ENCODE measurements at regions not wholly inside any gene's neighbourhood (a gene's known extent, or its start where the extent isn't known, plus 50 kb on each side); places are given as distances from the start of the nearest gene placed in this dataset.

GRCh38 chr2:137729305-137729704, 235.0 kb upstream of the HNMT start:
- DNase-seq (no peak), ATAC-seq (no peak)
- ChIA-PET POLR2A (no interaction called here), CTCF (no interaction called here)
- Mint-ChIP-seq H3K4me1 (ENCODE audit: low read depth) (no peaks in the 10 kb centered on the region), H3K27ac (no peak overlapping the region), H3K36me3 (ENCODE audit: low read depth) (no peaks in the 10 kb centered on the region), H3K9me3 (ENCODE audit: insufficient read depth) (peaks cover 3% of the 10 kb centered on the region), H3K27me3 (ENCODE audit: low read depth) (no peaks in the 10 kb centered on the region), H3K4me3 (no peak overlapping the region)

- peaks cover 7% of the 10 kb centered on the region for H3K9me3 Mint-ChIP-seq (ENCODE audit: insufficient read depth)
- H3K27me3 Mint-ChIP-seq (ENCODE audit: low read depth), result no peaks in the 10 kb centered on the region
- ATAC-seq (no peak), DNase-seq (no peak)
- no peaks in the 10 kb centered on the region for H3K36me3 Mint-ChIP-seq (ENCODE audit: low read depth)
- ChIA-PET CTCF (no interaction called here), POLR2A (no interaction called here)
- no peak overlapping the region for H3K4me3 Mint-ChIP-seq
- H3K4me1 Mint-ChIP-seq (ENCODE audit: low read depth), result no peaks in the 10 kb centered on the region
- H3K27ac Mint-ChIP-seq, result no peak overlapping the region
These were observed 226.7 kb upstream of the HNMT start for GRCh38 chr2:137737559-137737958.

GRCh38 chr2:137741784-137742362, 222.4 kb upstream of the HNMT start:
- Mint-ChIP-seq H3K27me3 (ENCODE audit: low read depth) (no peaks in the 10 kb centered on the region), H3K9me3 (ENCODE audit: insufficient read depth) (peaks cover 7% of the 10 kb centered on the region), H3K4me1 (ENCODE audit: low read depth) (no peaks in the 10 kb centered on the region), H3K36me3 (ENCODE audit: low read depth) (no peaks in the 10 kb centered on the region), H3K27ac (no peak overlapping the region), H3K4me3 (no peak overlapping the region)
- DNase-seq (no peak), ATAC-seq (no peak)
- CTCF ChIA-PET, result no interaction called here
- POLR2A ChIA-PET, result no interaction called here

- no peaks in the 10 kb centered on the region for H3K4me1 Mint-ChIP-seq (ENCODE audit: low read depth)
- DNase-seq (no peak), ATAC-seq (no peak)
- H3K27me3 Mint-ChIP-seq (ENCODE audit: low read depth), result no peaks in the 10 kb centered on the region
- ChIA-PET CTCF (no interaction called here), POLR2A (no interaction called here)
- no peaks in the 10 kb centered on the region for H3K9me3 Mint-ChIP-seq (ENCODE audit: insufficient read depth)
- no peaks in the 10 kb centered on the region for H3K36me3 Mint-ChIP-seq (ENCODE audit: low read depth)
- H3K27ac Mint-ChIP-seq, result no peak overlapping the region
- H3K4me3 Mint-ChIP-seq, result no peak overlapping the region
These were observed 216.8 kb upstream of the HNMT start for GRCh38 chr2:137747509-137747908.

GRCh38 chr2:137748533-137748932, 215.7 kb upstream of the HNMT start:
- H3K36me3 Mint-ChIP-seq (ENCODE audit: low read depth), result no peaks in the 10 kb centered on the region
- no peak overlapping the region for H3K4me3 Mint-ChIP-seq
- no peaks in the 10 kb centered on the region for H3K9me3 Mint-ChIP-seq (ENCODE audit: insufficient read depth)
- H3K4me1 Mint-ChIP-seq (ENCODE audit: low read depth), result no peaks in the 10 kb centered on the region
- DNase-seq, result no peak
- POLR2A ChIA-PET, result no interaction called here
- CTCF ChIA-PET, result no interaction called here
- no peak overlapping the region for H3K27ac Mint-ChIP-seq
- H3K27me3 Mint-ChIP-seq (ENCODE audit: low read depth), result no peaks in the 10 kb centered on the region
- no peak for ATAC-seq

GRCh38 chr2:137764646-137765045, 199.6 kb upstream of the HNMT start:
- no peak for ATAC-seq
- Mint-ChIP-seq H3K4me3 (no peak overlapping the region), H3K27ac (no peak overlapping the region), H3K27me3 (ENCODE audit: low read depth) (no peaks in the 10 kb centered on the region), H3K9me3 (ENCODE audit: insufficient read depth) (no peaks in the 10 kb centered on the region), H3K4me1 (ENCODE audit: low read depth) (no peaks in the 10 kb centered on the region), H3K36me3 (ENCODE audit: low read depth) (no peaks in the 10 kb centered on the region)
- CTCF ChIA-PET, result no interaction called here
- POLR2A ChIA-PET, result no interaction called here
- DNase-seq, result no peak

- ChIA-PET POLR2A (no interaction called here), CTCF (no interaction called here)
- Mint-ChIP-seq H3K4me1 (ENCODE audit: low read depth) (no peaks in the 10 kb centered on the region), H3K27ac (no peak overlapping the region), H3K4me3 (no peak overlapping the region), H3K27me3 (ENCODE audit: low read depth) (no peaks in the 10 kb centered on the region), H3K9me3 (ENCODE audit: insufficient read depth) (no peaks in the 10 kb centered on the region), H3K36me3 (ENCODE audit: low read depth) (no peaks in the 10 kb centered on the region)
- no peak for ATAC-seq
- DNase-seq, result no peak
These were observed 194.9 kb upstream of the HNMT start for GRCh38 chr2:137769406-137769805.

- CTCF ChIA-PET, result no interaction called here
- POLR2A ChIA-PET, result no interaction called here
- no peak overlapping the region for H3K4me3 Mint-ChIP-seq
- H3K27ac Mint-ChIP-seq, result no peak overlapping the region
- ATAC-seq, result no peak
- H3K4me1 Mint-ChIP-seq (ENCODE audit: low read depth), result no peaks in the 10 kb centered on the region
- no peaks in the 10 kb centered on the region for H3K36me3 Mint-ChIP-seq (ENCODE audit: low read depth)
- DNase-seq, result no peak
- H3K9me3 Mint-ChIP-seq (ENCODE audit: insufficient read depth), result no peaks in the 10 kb centered on the region
- H3K27me3 Mint-ChIP-seq (ENCODE audit: low read depth), result no peaks in the 10 kb centered on the region
These were observed 194.1 kb upstream of the HNMT start for GRCh38 chr2:137770166-137770565.

GRCh38 chr2:137771064-137771463, 193.2 kb upstream of the HNMT start:
- Mint-ChIP-seq H3K27me3 (ENCODE audit: low read depth) (no peaks in the 10 kb centered on the region), H3K4me3 (no peak overlapping the region), H3K4me1 (ENCODE audit: low read depth) (no peaks in the 10 kb centered on the region), H3K36me3 (ENCODE audit: low read depth) (no peaks in the 10 kb centered on the region), H3K27ac (no peak overlapping the region), H3K9me3 (ENCODE audit: insufficient read depth) (no peaks in the 10 kb centered on the region)
- ChIA-PET CTCF (no interaction called here), POLR2A (no interaction called here)
- ATAC-seq (no peak), DNase-seq (no peak)

- no peaks in the 10 kb centered on the region for H3K36me3 Mint-ChIP-seq (ENCODE audit: low read depth)
- ChIA-PET CTCF (no interaction called here), POLR2A (no interaction called here)
- ATAC-seq (no peak), DNase-seq (no peak)
- H3K4me3 Mint-ChIP-seq, result no peak overlapping the region
- H3K4me1 Mint-ChIP-seq (ENCODE audit: low read depth), result no peaks in the 10 kb centered on the region
- no peak overlapping the region for H3K27ac Mint-ChIP-seq
- no peaks in the 10 kb centered on the region for H3K9me3 Mint-ChIP-seq (ENCODE audit: insufficient read depth)
- no peaks in the 10 kb centered on the region for H3K27me3 Mint-ChIP-seq (ENCODE audit: low read depth)
These were observed 191.8 kb upstream of the HNMT start for GRCh38 chr2:137772451-137772850.

GRCh38 chr2:137775529-137775928, 188.7 kb upstream of the HNMT start:
- CTCF ChIA-PET, result no interaction called here
- H3K27me3 Mint-ChIP-seq (ENCODE audit: low read depth), result no peaks in the 10 kb centered on the region
- ATAC-seq (no peak), DNase-seq (no peak)
- no peaks in the 10 kb centered on the region for H3K36me3 Mint-ChIP-seq (ENCODE audit: low read depth)
- POLR2A ChIA-PET, result no interaction called here
- no peak overlapping the region for H3K4me3 Mint-ChIP-seq
- no peaks in the 10 kb centered on the region for H3K9me3 Mint-ChIP-seq (ENCODE audit: insufficient read depth)
- no peak overlapping the region for H3K27ac Mint-ChIP-seq
- H3K4me1 Mint-ChIP-seq (ENCODE audit: low read depth), result no peaks in the 10 kb centered on the region

GRCh38 chr2:137776697-137777096, 187.6 kb upstream of the HNMT start:
- Mint-ChIP-seq H3K27me3 (ENCODE audit: low read depth) (no peaks in the 10 kb centered on the region), H3K36me3 (ENCODE audit: low read depth) (no peaks in the 10 kb centered on the region), H3K4me3 (no peak overlapping the region), H3K27ac (no peak overlapping the region), H3K4me1 (ENCODE audit: low read depth) (no peaks in the 10 kb centered on the region), H3K9me3 (ENCODE audit: insufficient read depth) (no peaks in the 10 kb centered on the region)
- POLR2A ChIA-PET, result no interaction called here
- ATAC-seq, result no peak
- DNase-seq, result no peak
- CTCF ChIA-PET, result interaction anchor here (1.6 kb wide), 1 partner anchor 62 kb away, joined by 3 read pairs; no protein-coding TSS in a partner anchor

GRCh38 chr2:137797641-137798040, 166.6 kb upstream of the HNMT start:
- ATAC-seq (no peak), DNase-seq (no peak)
- ChIA-PET POLR2A (no interaction called here), CTCF (no interaction called here)
- Mint-ChIP-seq H3K9me3 (ENCODE audit: insufficient read depth) (no peaks in the 10 kb centered on the region), H3K27ac (no peak overlapping the region), H3K4me1 (ENCODE audit: low read depth) (no peaks in the 10 kb centered on the region), H3K27me3 (ENCODE audit: low read depth) (no peaks in the 10 kb centered on the region), H3K4me3 (no peak overlapping the region), H3K36me3 (ENCODE audit: low read depth) (no peaks in the 10 kb centered on the region)

Measured in activated CD8-positive, alpha-beta T cell treated with anti-CD3 and anti-CD28 coated beads, Interleukin-2, amount 10 ng/mL, durations not matched to agents 7 days and 5 days (primary cell).